ENCODE measurements at regions not wholly inside any gene's neighbourhood (a gene's known extent, or its start where the extent isn't known, plus 50 kb on each side); places are given as distances from the start of the nearest gene placed in this dataset.
A peak's percentile ranks its signal among the peaks of the same experiment; 100 is the strongest.

- no peaks in the 10 kb centered on the region for H3K4me1 ChIP-seq (ENCODE audit: control insufficient read depth in 3 of 3, insufficient read depth in 2 of 3, low read depth in 1 of 3, low read length in 2 of 3)
- DNase-seq, result no peak
- H3K9me3 ChIP-seq (ENCODE audit: control insufficient read depth in 2 of 2, insufficient read depth in 1 of 2, low read depth in 1 of 2, low read length in 1 of 2), result no peaks in the 10 kb centered on the region
- FAIRE-seq, result no peak
- H3K27me3 ChIP-seq (ENCODE audit: control insufficient read depth in 3 of 3, insufficient read depth in 3 of 3, low read length in 3 of 3), result peaks cover 0 to 2% (median 0%) of the 10 kb centered on the region in 3 donors
- no peak overlapping the region for H3K4me3 ChIP-seq (ENCODE audit: low read depth in 1 of 3, low read length in 3 of 3)
- H3K36me3 ChIP-seq (ENCODE audit: control insufficient read depth in 3 of 3, insufficient read depth in 2 of 3, low read depth in 1 of 3, low read length in 3 of 3), result no peaks in the 10 kb centered on the region
- no peak overlapping the region for H3K27ac ChIP-seq (ENCODE audit: low read depth in 1 of 3, low read length in 2 of 3)
- WGBS, 3 donors, result 50 to 65% (median 57%) methylated on average over 4 of the region's 4 CpGs
Observed at GRCh38 chr9:81395676-81396054, 293.7 kb downstream of the TLE1 start.

- H3K27ac ChIP-seq (ENCODE audit: low read depth in 1 of 3, low read length in 2 of 3), result no peak overlapping the region
- H3K4me3 ChIP-seq (ENCODE audit: low read depth in 1 of 3, low read length in 3 of 3), result no peak overlapping the region
- no peaks in the 10 kb centered on the region for H3K9me3 ChIP-seq (ENCODE audit: control insufficient read depth in 2 of 2, insufficient read depth in 1 of 2, low read depth in 1 of 2, low read length in 1 of 2)
- FAIRE-seq, result no peak
- no peaks in the 10 kb centered on the region for H3K36me3 ChIP-seq (ENCODE audit: control insufficient read depth in 3 of 3, insufficient read depth in 2 of 3, low read depth in 1 of 3, low read length in 3 of 3)
- DNase-seq, result no peak
- no peaks in the 10 kb centered on the region for H3K4me1 ChIP-seq (ENCODE audit: control insufficient read depth in 3 of 3, insufficient read depth in 2 of 3, low read depth in 1 of 3, low read length in 2 of 3)
- peaks cover 0 to 2% (median 0%) of the 10 kb centered on the region in 3 donors for H3K27me3 ChIP-seq (ENCODE audit: control insufficient read depth in 3 of 3, insufficient read depth in 3 of 3, low read length in 3 of 3)
- 51 to 78% (median 63%) methylated on average over 3 of the region's 3 CpGs for WGBS, 3 donors
Observed at GRCh38 chr9:81394881-81395675, 294.3 kb downstream of the TLE1 start.

GRCh38 chr9:81393985-81394811, 295.1 kb downstream of the TLE1 start:
- Histone ChIP-seq H3K36me3 (ENCODE audit: control insufficient read depth in 3 of 3, insufficient read depth in 2 of 3, low read depth in 1 of 3, low read length in 3 of 3) (no peaks in the 10 kb centered on the region), H3K9me3 (ENCODE audit: control insufficient read depth in 2 of 2, insufficient read depth in 1 of 2, low read depth in 1 of 2, low read length in 1 of 2) (no peaks in the 10 kb centered on the region), H3K4me3 (ENCODE audit: low read depth in 1 of 3, low read length in 3 of 3) (no peak overlapping the region), H3K27ac (ENCODE audit: low read depth in 1 of 3, low read length in 2 of 3) (no peak overlapping the region), H3K4me1 (ENCODE audit: control insufficient read depth in 3 of 3, insufficient read depth in 2 of 3, low read depth in 1 of 3, low read length in 2 of 3) (no peaks in the 10 kb centered on the region), H3K27me3 (ENCODE audit: control insufficient read depth in 3 of 3, insufficient read depth in 3 of 3, low read length in 3 of 3) (peaks cover 0 to 2% (median 0%) of the 10 kb centered on the region in 3 donors)
- DNase-seq (no peak), FAIRE-seq (no peak)
- WGBS, 3 donors, result 59 to 75% (median 74%) methylated on average over 6 of the region's 6 CpGs

GRCh38 chr9:81391457-81391825, 297.9 kb downstream of the TLE1 start:
- Histone ChIP-seq H3K4me1 (ENCODE audit: control insufficient read depth in 3 of 3, insufficient read depth in 2 of 3, low read depth in 1 of 3, low read length in 2 of 3) (no peaks in the 10 kb centered on the region), H3K27me3 (ENCODE audit: control insufficient read depth in 3 of 3, insufficient read depth in 3 of 3, low read length in 3 of 3) (peaks cover 0 to 2% (median 0%) of the 10 kb centered on the region in 3 donors), H3K36me3 (ENCODE audit: control insufficient read depth in 3 of 3, insufficient read depth in 2 of 3, low read depth in 1 of 3, low read length in 3 of 3) (no peaks in the 10 kb centered on the region), H3K27ac (ENCODE audit: low read depth in 1 of 3, low read length in 2 of 3) (no peak overlapping the region), H3K4me3 (ENCODE audit: low read depth in 1 of 3, low read length in 3 of 3) (no peak overlapping the region), H3K9me3 (ENCODE audit: control insufficient read depth in 2 of 2, insufficient read depth in 1 of 2, low read depth in 1 of 2, low read length in 1 of 2) (no peaks in the 10 kb centered on the region)
- no peak for DNase-seq
- FAIRE-seq, result no peak
- 41 to 77% (median 64%) methylated on average over 2 of the region's 2 CpGs for WGBS, 3 donors

- H3K27ac ChIP-seq (ENCODE audit: low read depth in 1 of 3, low read length in 2 of 3), result no peak overlapping the region
- H3K27me3 ChIP-seq (ENCODE audit: control insufficient read depth in 3 of 3, insufficient read depth in 3 of 3, low read length in 3 of 3), result peaks cover 0 to 2% (median 0%) of the 10 kb centered on the region in 3 donors
- no peak overlapping the region for H3K4me3 ChIP-seq (ENCODE audit: low read depth in 1 of 3, low read length in 3 of 3)
- no peaks in the 10 kb centered on the region for H3K36me3 ChIP-seq (ENCODE audit: control insufficient read depth in 3 of 3, insufficient read depth in 2 of 3, low read depth in 1 of 3, low read length in 3 of 3)
- no peaks in the 10 kb centered on the region for H3K4me1 ChIP-seq (ENCODE audit: control insufficient read depth in 3 of 3, insufficient read depth in 2 of 3, low read depth in 1 of 3, low read length in 2 of 3)
- 49 to 84% (median 57%) methylated on average over 4 of the region's 4 CpGs for WGBS, 3 donors
- DNase-seq, result no peak
- FAIRE-seq, result no peak
- no peaks in the 10 kb centered on the region for H3K9me3 ChIP-seq (ENCODE audit: control insufficient read depth in 2 of 2, insufficient read depth in 1 of 2, low read depth in 1 of 2, low read length in 1 of 2)
Observed at GRCh38 chr9:81390792-81391456, 298.4 kb downstream of the TLE1 start.

GRCh38 chr9:81389569-81389993, 299.8 kb downstream of the TLE1 start:
- H3K27ac ChIP-seq (ENCODE audit: low read depth in 1 of 3, low read length in 2 of 3), result no peak overlapping the region
- no peak for FAIRE-seq
- H3K36me3 ChIP-seq (ENCODE audit: control insufficient read depth in 3 of 3, insufficient read depth in 2 of 3, low read depth in 1 of 3, low read length in 3 of 3), result no peaks in the 10 kb centered on the region
- peak in 1 of 2 donors; percentile 0 for DNase-seq
- H3K4me3 ChIP-seq (ENCODE audit: low read depth in 1 of 3, low read length in 3 of 3), result no peak overlapping the region
- no peaks in the 10 kb centered on the region for H3K4me1 ChIP-seq (ENCODE audit: control insufficient read depth in 3 of 3, insufficient read depth in 2 of 3, low read depth in 1 of 3, low read length in 2 of 3)
- peaks cover 0 to 2% (median 0%) of the 10 kb centered on the region in 3 donors for H3K27me3 ChIP-seq (ENCODE audit: control insufficient read depth in 3 of 3, insufficient read depth in 3 of 3, low read length in 3 of 3)
- 60 to 65% (median 64%) methylated on average over 6 of the region's 6 CpGs for WGBS, 3 donors
- no peaks in the 10 kb centered on the region for H3K9me3 ChIP-seq (ENCODE audit: control insufficient read depth in 2 of 2, insufficient read depth in 1 of 2, low read depth in 1 of 2, low read length in 1 of 2)

GRCh38 chr9:81388831-81389230, 300.5 kb downstream of the TLE1 start:
- no peak for FAIRE-seq
- no peak for DNase-seq
- 73 to 88% (median 74%) methylated on average over 1 of the region's 1 CpG for WGBS, 3 donors
- H3K27ac ChIP-seq (ENCODE audit: low read depth in 1 of 3, low read length in 2 of 3), result no peak overlapping the region
- peaks cover 0 to 2% (median 0%) of the 10 kb centered on the region in 3 donors for H3K27me3 ChIP-seq (ENCODE audit: control insufficient read depth in 3 of 3, insufficient read depth in 3 of 3, low read length in 3 of 3)
- H3K36me3 ChIP-seq (ENCODE audit: control insufficient read depth in 3 of 3, insufficient read depth in 2 of 3, low read depth in 1 of 3, low read length in 3 of 3), result no peaks in the 10 kb centered on the region
- no peaks in the 10 kb centered on the region for H3K9me3 ChIP-seq (ENCODE audit: control insufficient read depth in 2 of 2, insufficient read depth in 1 of 2, low read depth in 1 of 2, low read length in 1 of 2)
- no peak overlapping the region for H3K4me3 ChIP-seq (ENCODE audit: low read depth in 1 of 3, low read length in 3 of 3)
- H3K4me1 ChIP-seq (ENCODE audit: control insufficient read depth in 3 of 3, insufficient read depth in 2 of 3, low read depth in 1 of 3, low read length in 2 of 3), result no peaks in the 10 kb centered on the region

GRCh38 chr9:81387360-81388106, 301.8 kb downstream of the TLE1 start:
- WGBS, 3 donors, result 56 to 73% (median 68%) methylated on average over 8 of the region's 8 CpGs
- DNase-seq (no peak), FAIRE-seq (no peak)
- Histone ChIP-seq H3K27ac (ENCODE audit: low read depth in 1 of 3, low read length in 2 of 3) (no peak overlapping the region), H3K9me3 (ENCODE audit: control insufficient read depth in 2 of 2, insufficient read depth in 1 of 2, low read depth in 1 of 2, low read length in 1 of 2) (no peaks in the 10 kb centered on the region), H3K4me3 (ENCODE audit: low read depth in 1 of 3, low read length in 3 of 3) (no peak overlapping the region), H3K27me3 (ENCODE audit: control insufficient read depth in 3 of 3, insufficient read depth in 3 of 3, low read length in 3 of 3) (peaks cover 0 to 2% (median 0%) of the 10 kb centered on the region in 3 donors), H3K36me3 (ENCODE audit: control insufficient read depth in 3 of 3, insufficient read depth in 2 of 3, low read depth in 1 of 3, low read length in 3 of 3) (no peaks in the 10 kb centered on the region), H3K4me1 (ENCODE audit: control insufficient read depth in 3 of 3, insufficient read depth in 2 of 3, low read depth in 1 of 3, low read length in 2 of 3) (no peaks in the 10 kb centered on the region)
